Spleen (tissue), 7 donors: ENCODE measurements at regions not wholly inside any gene's neighbourhood (a gene's known extent, or its start where the extent isn't known, plus 50 kb on each side); places are given as distances from the start of the nearest gene placed in this dataset.

Source experiments
- POLR2A ChIP-seq, 3 donors: fragments of 450-650 bp; IDR thresholded peaks; one replicate each; pipeline ENCODE4 v1.5.1; 2017; ENCODE audit warnings: antibody characterized with exemption in 3 of 3, mild to moderate bottlenecking in 1 of 3
- TF ChIP-seq, protein P1 (sequence below), 11 experiments: fragments of 200-600 bp in 7 of 11; fragments of 450-650 bp in 4 of 11; sonication (generic) in 4 of 11; IDR thresholded peaks in 8 of 11; conservative IDR thresholded peaks in 3 of 11; 1 replicate in 7 of 11; 2 replicates in 4 of 11; pipeline versions ENCODE4 v1.4.0 to v1.8.0; 2016 to 2021; ENCODE audit warnings: antibody characterized with exemption in 11 of 11, inconsistent platforms in 4 of 11, mild to moderate bottlenecking in 1 of 11
- donor health status: DM: no; HTN: no; CAD: no; lungs with moderate emphysema.
- donor health status: DM: no; HTN: no; CAD: no.
- donor health status: DM: no; HTN: no; CAD: no.

DNA sequence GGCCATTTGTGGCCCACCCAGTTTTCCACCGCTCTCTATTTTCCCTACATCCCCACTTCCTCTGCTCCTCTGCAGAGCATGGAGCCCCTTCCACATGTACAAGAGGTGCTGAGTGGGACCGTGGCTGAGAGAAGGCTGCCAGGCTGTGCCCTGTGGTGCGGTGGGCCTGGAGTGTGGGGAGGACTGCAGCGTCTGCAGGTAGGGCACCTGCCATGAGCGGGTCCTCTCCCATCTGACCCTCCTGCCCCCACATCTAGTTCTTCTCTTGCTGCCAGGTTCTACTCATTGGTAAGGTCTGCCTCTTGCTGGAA, 145.6 kb upstream of the FAM20C start:
- TF ChIP-seq, protein P1, sequence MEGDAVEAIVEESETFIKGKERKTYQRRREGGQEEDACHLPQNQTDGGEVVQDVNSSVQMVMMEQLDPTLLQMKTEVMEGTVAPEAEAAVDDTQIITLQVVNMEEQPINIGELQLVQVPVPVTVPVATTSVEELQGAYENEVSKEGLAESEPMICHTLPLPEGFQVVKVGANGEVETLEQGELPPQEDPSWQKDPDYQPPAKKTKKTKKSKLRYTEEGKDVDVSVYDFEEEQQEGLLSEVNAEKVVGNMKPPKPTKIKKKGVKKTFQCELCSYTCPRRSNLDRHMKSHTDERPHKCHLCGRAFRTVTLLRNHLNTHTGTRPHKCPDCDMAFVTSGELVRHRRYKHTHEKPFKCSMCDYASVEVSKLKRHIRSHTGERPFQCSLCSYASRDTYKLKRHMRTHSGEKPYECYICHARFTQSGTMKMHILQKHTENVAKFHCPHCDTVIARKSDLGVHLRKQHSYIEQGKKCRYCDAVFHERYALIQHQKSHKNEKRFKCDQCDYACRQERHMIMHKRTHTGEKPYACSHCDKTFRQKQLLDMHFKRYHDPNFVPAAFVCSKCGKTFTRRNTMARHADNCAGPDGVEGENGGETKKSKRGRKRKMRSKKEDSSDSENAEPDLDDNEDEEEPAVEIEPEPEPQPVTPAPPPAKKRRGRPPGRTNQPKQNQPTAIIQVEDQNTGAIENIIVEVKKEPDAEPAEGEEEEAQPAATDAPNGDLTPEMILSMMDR (IDR thresholded peaks at IDR 0.05 in 8 of 11, conservative IDR thresholded peaks at IDR 0.05 in 3 of 11), result no peak
- TF ChIP-seq POLR2A (IDR thresholded peaks at IDR 0.05), result no peak
